ENCODE measurements at regions not wholly inside any gene's neighbourhood (a gene's known extent, or its start where the extent isn't known, plus 50 kb on each side); places are given as distances from the start of the nearest gene placed in this dataset.

GRCh38 chr9:2299156-2299842, 284.2 kb downstream of the SMARCA2 start:
- DNase-seq: no peak
- TF ChIP-seq, protein P1, sequence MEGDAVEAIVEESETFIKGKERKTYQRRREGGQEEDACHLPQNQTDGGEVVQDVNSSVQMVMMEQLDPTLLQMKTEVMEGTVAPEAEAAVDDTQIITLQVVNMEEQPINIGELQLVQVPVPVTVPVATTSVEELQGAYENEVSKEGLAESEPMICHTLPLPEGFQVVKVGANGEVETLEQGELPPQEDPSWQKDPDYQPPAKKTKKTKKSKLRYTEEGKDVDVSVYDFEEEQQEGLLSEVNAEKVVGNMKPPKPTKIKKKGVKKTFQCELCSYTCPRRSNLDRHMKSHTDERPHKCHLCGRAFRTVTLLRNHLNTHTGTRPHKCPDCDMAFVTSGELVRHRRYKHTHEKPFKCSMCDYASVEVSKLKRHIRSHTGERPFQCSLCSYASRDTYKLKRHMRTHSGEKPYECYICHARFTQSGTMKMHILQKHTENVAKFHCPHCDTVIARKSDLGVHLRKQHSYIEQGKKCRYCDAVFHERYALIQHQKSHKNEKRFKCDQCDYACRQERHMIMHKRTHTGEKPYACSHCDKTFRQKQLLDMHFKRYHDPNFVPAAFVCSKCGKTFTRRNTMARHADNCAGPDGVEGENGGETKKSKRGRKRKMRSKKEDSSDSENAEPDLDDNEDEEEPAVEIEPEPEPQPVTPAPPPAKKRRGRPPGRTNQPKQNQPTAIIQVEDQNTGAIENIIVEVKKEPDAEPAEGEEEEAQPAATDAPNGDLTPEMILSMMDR (IDR thresholded peaks at IDR 0.05; ENCODE audit: low read depth, low read length, missing control alignments): no peak
- Histone ChIP-seq H3K27ac (no peak overlapping the region), H3K27me3 (replicated peaks) (no peaks in the 10 kb centered on the region), H3K36me3 (replicated peaks) (no peaks in the 10 kb centered on the region), H3K4me3 (ENCODE audit: low read depth, low read length) (no peak overlapping the region)
- in situ Hi-C loops (cut with HindIII; ENCODE audit: low pct_ligation_motif_present, low sequenced_read_pairs): no loop called here

GRCh38 chr9:2299843-2300205, 284.7 kb downstream of the SMARCA2 start:
- TF ChIP-seq, protein P1 (IDR thresholded peaks at IDR 0.05; ENCODE audit: low read depth, low read length, missing control alignments): no peak
- in situ Hi-C loops (cut with HindIII; ENCODE audit: low pct_ligation_motif_present, low sequenced_read_pairs): no loop called here
- DNase-seq: no peak
- H3K27ac ChIP-seq: no peak overlapping the region
- H3K36me3 ChIP-seq (replicated peaks): no peaks in the 10 kb centered on the region
- no peaks in the 10 kb centered on the region for H3K27me3 ChIP-seq (replicated peaks)
- no peak overlapping the region for H3K4me3 ChIP-seq (ENCODE audit: low read depth, low read length)

DNA sequence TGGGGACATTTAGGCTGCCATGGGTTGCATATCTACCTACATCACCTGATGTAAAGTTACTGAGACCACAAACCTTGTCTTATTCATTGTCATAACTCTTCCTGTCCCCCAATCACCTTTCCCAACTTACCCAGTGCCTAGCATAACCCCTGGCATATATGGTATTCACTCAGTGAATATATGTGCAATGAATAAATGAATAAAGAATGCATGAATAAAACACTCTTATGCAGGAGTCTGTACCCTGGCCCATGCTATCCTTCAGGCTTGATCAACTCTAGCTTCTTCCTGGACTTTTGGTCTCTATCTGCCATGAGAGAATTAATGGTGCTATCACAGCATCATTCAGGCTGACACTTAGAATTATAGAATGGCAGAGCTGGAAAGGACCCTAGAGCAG, 285.2 kb downstream of the SMARCA2 start:
- in situ Hi-C loops (cut with HindIII; ENCODE audit: low pct_ligation_motif_present, low sequenced_read_pairs): no loop called here
- TF ChIP-seq, protein P1 (IDR thresholded peaks at IDR 0.05; ENCODE audit: low read depth, low read length, missing control alignments): no peak
- H3K27me3 ChIP-seq (replicated peaks): no peaks in the 10 kb centered on the region
- no peak overlapping the region for H3K4me3 ChIP-seq (ENCODE audit: low read depth, low read length)
- H3K36me3 ChIP-seq (replicated peaks): no peaks in the 10 kb centered on the region
- no peak for DNase-seq
- H3K27ac ChIP-seq: no peak overlapping the region

DNA sequence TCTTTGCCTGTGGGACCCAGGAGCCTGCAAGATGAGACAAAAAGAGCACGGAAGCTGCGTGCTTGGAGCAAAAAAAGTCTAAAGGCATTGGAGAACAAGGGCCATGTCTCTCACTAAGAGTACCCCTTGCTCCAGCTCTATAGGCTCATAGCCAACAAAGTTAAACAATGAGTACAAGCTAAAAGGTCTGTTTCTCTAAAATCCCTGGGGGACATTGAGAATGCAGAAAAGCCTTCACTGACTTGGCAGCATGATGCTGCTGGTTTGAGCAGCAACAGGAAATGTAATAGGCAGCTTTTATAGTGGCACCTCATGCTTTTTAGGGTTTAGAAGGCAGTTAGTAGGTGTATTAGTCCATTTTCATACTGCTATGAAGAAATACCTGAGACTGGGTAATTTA, 287.5 kb downstream of the SMARCA2 start:
- TF ChIP-seq, protein P1 (IDR thresholded peaks at IDR 0.05; ENCODE audit: low read depth, low read length, missing control alignments): no peak
- H3K36me3 ChIP-seq (replicated peaks): no peaks in the 10 kb centered on the region
- H3K27ac ChIP-seq: no peak overlapping the region
- no peak for DNase-seq
- H3K4me3 ChIP-seq (ENCODE audit: low read depth, low read length): no peak overlapping the region
- no peaks in the 10 kb centered on the region for H3K27me3 ChIP-seq (replicated peaks)
- in situ Hi-C loops (cut with HindIII; ENCODE audit: low pct_ligation_motif_present, low sequenced_read_pairs): no loop called here

GRCh38 chr9:2303056-2303455, 287.9 kb downstream of the SMARCA2 start:
- Histone ChIP-seq H3K36me3 (replicated peaks) (no peaks in the 10 kb centered on the region), H3K4me3 (ENCODE audit: low read depth, low read length) (no peak overlapping the region), H3K27me3 (replicated peaks) (no peaks in the 10 kb centered on the region), H3K27ac (no peak overlapping the region)
- DNase-seq: no peak
- in situ Hi-C loops (cut with HindIII; ENCODE audit: low pct_ligation_motif_present, low sequenced_read_pairs): no loop called here
- TF ChIP-seq, protein P1 (IDR thresholded peaks at IDR 0.05; ENCODE audit: low read depth, low read length, missing control alignments): no peak

- H3K36me3 ChIP-seq (replicated peaks): no peaks in the 10 kb centered on the region
- TF ChIP-seq, protein P1 (IDR thresholded peaks at IDR 0.05; ENCODE audit: low read depth, low read length, missing control alignments): no peak
- in situ Hi-C loops (cut with HindIII; ENCODE audit: low pct_ligation_motif_present, low sequenced_read_pairs): no loop called here
- no peaks in the 10 kb centered on the region for H3K27me3 ChIP-seq (replicated peaks)
- H3K27ac ChIP-seq: no peak overlapping the region
- DNase-seq: peak; percentile 47
- H3K4me3 ChIP-seq (ENCODE audit: low read depth, low read length): no peak overlapping the region
These were observed 292.3 kb downstream of the SMARCA2 start for GRCh38 chr9:2307480-2307879.

All from brain microvascular endothelial cell (primary cell).